SU-DHL-6 (cell line): ENCODE measurements at regions not wholly inside any gene's neighbourhood (a gene's known extent, or its start where the extent isn't known, plus 50 kb on each side); places are given as distances from the start of the nearest gene placed in this dataset.

ENCODE experiments used
- EZH2phosphoT487 ChIP-seq: fragments of 200-600 bp; sonication (generic), shearing (Covaris generic); conservative IDR thresholded peaks from 2 replicates; pipeline ENCODE4 v1.6.1; 2018; ENCODE audit warnings: mild to moderate bottlenecking, antibody characterized with exemption, low read length, moderate library complexity, mixed read lengths
- TF ChIP-seq, protein P1 (sequence below): fragments of 200-600 bp; sonication (generic); IDR thresholded peaks from one replicate; pipeline ENCODE4 v1.5.1; 2017; ENCODE audit warnings: antibody characterized with exemption, mild to moderate bottlenecking, low read length, moderate library complexity; ENCODE audit not compliant: insufficient read depth, poor library complexity, severe bottlenecking

DNA sequence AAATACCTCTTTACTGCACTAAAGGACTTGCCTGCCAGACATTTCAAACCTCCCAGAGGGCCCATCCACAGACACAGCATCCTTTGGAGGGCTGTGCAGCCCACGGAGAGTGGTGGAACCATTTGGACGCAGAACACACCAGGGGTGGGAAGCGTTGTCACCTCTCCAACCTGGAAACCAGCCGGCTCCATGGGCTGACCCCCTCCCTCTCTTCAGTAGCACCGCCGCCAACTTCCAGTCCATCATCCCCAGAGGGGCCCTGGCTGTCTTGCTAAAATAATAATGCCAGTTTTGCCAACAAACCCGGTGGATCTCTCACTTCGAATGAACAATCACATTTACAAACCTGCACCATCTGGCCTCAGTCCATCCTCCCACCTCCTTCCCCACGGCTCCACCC is 203.9 kb downstream of the FBXO15 start:
- TF ChIP-seq, protein P1, sequence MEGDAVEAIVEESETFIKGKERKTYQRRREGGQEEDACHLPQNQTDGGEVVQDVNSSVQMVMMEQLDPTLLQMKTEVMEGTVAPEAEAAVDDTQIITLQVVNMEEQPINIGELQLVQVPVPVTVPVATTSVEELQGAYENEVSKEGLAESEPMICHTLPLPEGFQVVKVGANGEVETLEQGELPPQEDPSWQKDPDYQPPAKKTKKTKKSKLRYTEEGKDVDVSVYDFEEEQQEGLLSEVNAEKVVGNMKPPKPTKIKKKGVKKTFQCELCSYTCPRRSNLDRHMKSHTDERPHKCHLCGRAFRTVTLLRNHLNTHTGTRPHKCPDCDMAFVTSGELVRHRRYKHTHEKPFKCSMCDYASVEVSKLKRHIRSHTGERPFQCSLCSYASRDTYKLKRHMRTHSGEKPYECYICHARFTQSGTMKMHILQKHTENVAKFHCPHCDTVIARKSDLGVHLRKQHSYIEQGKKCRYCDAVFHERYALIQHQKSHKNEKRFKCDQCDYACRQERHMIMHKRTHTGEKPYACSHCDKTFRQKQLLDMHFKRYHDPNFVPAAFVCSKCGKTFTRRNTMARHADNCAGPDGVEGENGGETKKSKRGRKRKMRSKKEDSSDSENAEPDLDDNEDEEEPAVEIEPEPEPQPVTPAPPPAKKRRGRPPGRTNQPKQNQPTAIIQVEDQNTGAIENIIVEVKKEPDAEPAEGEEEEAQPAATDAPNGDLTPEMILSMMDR, result no peak
- TF ChIP-seq EZH2phosphoT487, result no peak
